ENCODE measurements at regions not wholly inside any gene's neighbourhood (a gene's known extent, or its start where the extent isn't known, plus 50 kb on each side); places are given as distances from the start of the nearest gene placed in this dataset.
A peak's percentile ranks its signal among the peaks of the same experiment; 100 is the strongest.

DNA sequence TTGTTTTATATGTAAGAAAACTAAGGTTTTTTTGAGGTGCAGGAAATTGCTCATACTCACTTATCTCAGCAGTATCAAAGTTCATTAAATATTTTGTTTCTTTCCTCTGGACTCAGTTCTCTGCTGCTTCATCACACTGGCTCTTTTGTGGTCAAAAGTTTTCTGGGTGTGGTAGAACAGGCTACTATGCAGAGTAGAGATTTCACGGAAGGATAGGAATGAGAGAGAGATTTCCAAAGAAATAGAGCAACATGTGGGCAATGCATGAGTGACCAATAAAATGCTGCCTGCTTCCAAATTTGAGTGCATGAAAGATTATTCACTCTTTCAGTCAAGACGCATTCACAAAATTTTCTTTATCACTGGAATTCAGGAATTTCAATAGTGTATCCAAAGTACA is 577.3 kb upstream of the SEMA6D start:
- Histone ChIP-seq H3K9ac (ENCODE audit: extremely low read depth, low read length, poor library complexity, severe bottlenecking) (no peak overlapping the region), H3K4me3 (ENCODE audit: low read length) (no peak overlapping the region), H3K27ac (ENCODE audit: low read depth, low read length) (no peak overlapping the region), H3K9me3 (ENCODE audit: control insufficient read depth, low read length) (no peaks in the 10 kb centered on the region), H3K27me3 (ENCODE audit: control insufficient read depth, insufficient read depth, low read length, poor library complexity, severe bottlenecking) (peaks cover 53% of the 10 kb centered on the region), H3K4me1 (ENCODE audit: control insufficient read depth, insufficient read depth, low read length) (no peaks in the 10 kb centered on the region), H3K36me3 (ENCODE audit: control insufficient read depth, insufficient read depth, low read length) (no peaks in the 10 kb centered on the region)
- no peak for DNase-seq
- H3K27ac Mint-ChIP-seq = no peak overlapping the region
- TF ChIP-seq CTCF (conservative IDR thresholded peaks at IDR 0.05) = no peak
- H3K4me1 Mint-ChIP-seq = no peaks in the 10 kb centered on the region
- peaks cover 12% of the 10 kb centered on the region for H3K27me3 Mint-ChIP-seq (ENCODE audit: insufficient read depth)
- 92% methylated on average over 2 of the region's 2 CpGs; no CpG with 5 or more reads in 1 of the 2 experiments for WGBS, 2 experiments (ENCODE audit: insufficient coverage in 1 of 2, insufficient read length in 1 of 2)
- no peaks in the 10 kb centered on the region for H3K9me3 Mint-ChIP-seq
- H3K4me3 Mint-ChIP-seq = no peak overlapping the region
- H3K36me3 Mint-ChIP-seq (ENCODE audit: low read depth) = no peaks in the 10 kb centered on the region

- no peak overlapping the region for H3K4me3 Mint-ChIP-seq
- WGBS, 2 experiments (ENCODE audit: insufficient coverage in 1 of 2, insufficient read length in 1 of 2) = 93 to 95% methylated on average over 3 to 4 of the region's 4 CpGs
- TF ChIP-seq CTCF (conservative IDR thresholded peaks at IDR 0.05) = no peak
Measured at GRCh38 chr15:47157827-47158226, 559.5 kb upstream of the SEMA6D start.

DNA sequence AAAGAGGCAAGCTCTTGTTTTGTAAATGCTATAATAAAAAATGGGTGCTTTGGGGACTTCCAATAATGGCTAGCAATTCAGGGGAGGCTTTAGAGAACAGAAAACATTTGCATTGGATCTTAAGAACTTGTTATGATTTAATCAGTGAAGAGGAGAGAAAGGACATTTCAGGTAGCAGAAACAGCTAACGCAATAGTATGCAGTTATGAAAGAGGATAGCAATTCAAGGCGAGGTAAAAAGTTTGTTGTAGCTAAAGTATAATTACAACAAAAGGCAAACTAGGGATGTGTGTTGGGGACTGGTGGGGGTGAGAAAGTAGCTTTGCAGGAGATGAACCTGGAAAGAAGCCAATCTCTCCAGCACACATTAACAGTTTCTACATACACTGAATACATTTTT is 558.7 kb upstream of the SEMA6D start:
- Mint-ChIP-seq H3K9me3 (peaks cover 7% of the 10 kb centered on the region), H3K4me1 (peaks cover 11% of the 10 kb centered on the region), H3K4me3 (no peak overlapping the region), H3K27ac (no peak overlapping the region), H3K27me3 (ENCODE audit: insufficient read depth) (no peaks in the 10 kb centered on the region), H3K36me3 (ENCODE audit: low read depth) (no peaks in the 10 kb centered on the region)
- H3K27ac ChIP-seq (ENCODE audit: low read depth, low read length) = peak overlapping the region; percentile 1
- H3K27me3 ChIP-seq (ENCODE audit: control insufficient read depth, insufficient read depth, low read length, poor library complexity, severe bottlenecking) = no peaks in the 10 kb centered on the region
- H3K9me3 ChIP-seq (ENCODE audit: control insufficient read depth, low read length) = no peaks in the 10 kb centered on the region
- no peaks in the 10 kb centered on the region for H3K36me3 ChIP-seq (ENCODE audit: control insufficient read depth, insufficient read depth, low read length)
- no peak for DNase-seq
- H3K4me1 ChIP-seq (ENCODE audit: control insufficient read depth, insufficient read depth, low read length) = peaks cover 4% of the 10 kb centered on the region
- no peak overlapping the region for H3K4me3 ChIP-seq (ENCODE audit: low read length)
- no peak overlapping the region for H3K9ac ChIP-seq (ENCODE audit: extremely low read depth, low read length, poor library complexity, severe bottlenecking)
- 96 to 100% methylated on average over 2 of the region's 2 CpGs for WGBS, 2 experiments (ENCODE audit: insufficient coverage in 1 of 2, insufficient read length in 1 of 2)
- TF ChIP-seq CTCF (conservative IDR thresholded peaks at IDR 0.05) = no peak

More at GRCh38 chr15:47157827-47158226, 559.5 kb upstream of the SEMA6D start:
- no peak overlapping the region for H3K4me3 ChIP-seq (ENCODE audit: low read length)
- H3K27me3 ChIP-seq (ENCODE audit: control insufficient read depth, insufficient read depth, low read length, poor library complexity, severe bottlenecking) = no peaks in the 10 kb centered on the region
- H3K9ac ChIP-seq (ENCODE audit: extremely low read depth, low read length, poor library complexity, severe bottlenecking) = no peak overlapping the region
- no peaks in the 10 kb centered on the region for H3K9me3 ChIP-seq (ENCODE audit: control insufficient read depth, low read length)
- peaks cover 11% of the 10 kb centered on the region for H3K4me1 Mint-ChIP-seq
- peaks cover 7% of the 10 kb centered on the region for H3K9me3 Mint-ChIP-seq
- H3K36me3 ChIP-seq (ENCODE audit: control insufficient read depth, insufficient read depth, low read length) = no peaks in the 10 kb centered on the region
- H3K36me3 Mint-ChIP-seq (ENCODE audit: low read depth) = no peaks in the 10 kb centered on the region
- no peaks in the 10 kb centered on the region for H3K27me3 Mint-ChIP-seq (ENCODE audit: insufficient read depth)
- no peak overlapping the region for H3K27ac Mint-ChIP-seq
- no peak overlapping the region for H3K27ac ChIP-seq (ENCODE audit: low read depth, low read length)
- DNase-seq = no peak
- peaks cover 4% of the 10 kb centered on the region for H3K4me1 ChIP-seq (ENCODE audit: control insufficient read depth, insufficient read depth, low read length)
